OCI-LY3 (cell line): ENCODE measurements at regions not wholly inside any gene's neighbourhood (a gene's known extent, or its start where the extent isn't known, plus 50 kb on each side); places are given as distances from the start of the nearest gene placed in this dataset.

Experiments
- H2AFZ ChIP-seq: fragments of 200-600, 300-600 bp; shearing (Covaris generic); 2 replicates; pipeline ENCODE4 v1.6.0; 2014; ENCODE audit warnings: antibody characterized with exemption, low read depth, low read length
- H3K27ac ChIP-seq: fragments of 200-600, 300-600 bp; sonication (generic); 2 replicates; pipeline ENCODE4 v1.5.1; 2014; ENCODE audit warnings: mild to moderate bottlenecking, low read length, moderate library complexity, mixed read lengths
- H3K27me3 ChIP-seq: fragments of 200-600, 300-600 bp; sonication (generic); 2 replicates; pipeline ENCODE4 v1.6.1; 2014; ENCODE audit warnings: low read depth, low read length, mixed read lengths
- H3K36me3 ChIP-seq: fragments of 200-600, 300-600 bp; sonication (generic); replicated peaks from 2 replicates; pipeline ENCODE3; 2014; ENCODE audit warnings: low read depth, low read length, mixed read lengths
- H3K4me1 ChIP-seq: fragments of 300-600, 200-600 bp; sonication (generic); 2 replicates; pipeline ENCODE4 v1.6.1; 2014; ENCODE audit warnings: low read length, mixed read lengths
- H3K4me2 ChIP-seq: fragments of 200-600, 300-600 bp; sonication (generic); 2 replicates; pipeline ENCODE4 v1.6.1; 2014; ENCODE audit warnings: low read length, mixed read lengths
- H3K4me3 ChIP-seq: fragments of 300-600, 200-600 bp; sonication (generic); 2 replicates; pipeline ENCODE4 v1.5.1; 2014; ENCODE audit warnings: antibody characterized with exemption, mild to moderate bottlenecking, low read length, moderate library complexity
- H3K79me2 ChIP-seq: fragments of 300-600, 200-600 bp; shearing (Covaris generic); 2 replicates; pipeline ENCODE4 v1.6.1; 2014; ENCODE audit warnings: mild to moderate bottlenecking, low read length, mixed read lengths
- H3K9ac ChIP-seq: fragments of 300-600, 200-600 bp; shearing (Covaris generic); 2 replicates; pipeline ENCODE4 v1.6.0; 2014; ENCODE audit warnings: mild to moderate bottlenecking, low read length, moderate library complexity
- H3K9me3 ChIP-seq: fragments of 200-600, 300-600 bp; shearing (Covaris generic); 2 replicates; pipeline ENCODE4 v1.6.1; 2014; ENCODE audit warnings: low read length, mixed read lengths; ENCODE audit not compliant: insufficient read depth
- H4K20me1 ChIP-seq: fragments of 200-600, 300-600 bp; sonication (generic); 2 replicates; pipeline ENCODE4 v1.6.1; 2016; ENCODE audit warnings: low read length, mixed read lengths; ENCODE audit not compliant: insufficient read depth
- EZH2phosphoT487 ChIP-seq: fragments of 200-600 bp; shearing (Covaris generic); IDR thresholded peaks from 2 replicates; pipeline ENCODE4 v1.6.1; 2018; ENCODE audit warnings: antibody characterized with exemption, mixed run types, low read depth
- TF ChIP-seq, protein P1 (sequence below): fragments of 200-600, 300-600 bp; sonication (generic); IDR thresholded peaks from 2 replicates; pipeline ENCODE4 v1.5.1; 2014; ENCODE audit warnings: antibody characterized with exemption, low read length, low read depth

DNA sequence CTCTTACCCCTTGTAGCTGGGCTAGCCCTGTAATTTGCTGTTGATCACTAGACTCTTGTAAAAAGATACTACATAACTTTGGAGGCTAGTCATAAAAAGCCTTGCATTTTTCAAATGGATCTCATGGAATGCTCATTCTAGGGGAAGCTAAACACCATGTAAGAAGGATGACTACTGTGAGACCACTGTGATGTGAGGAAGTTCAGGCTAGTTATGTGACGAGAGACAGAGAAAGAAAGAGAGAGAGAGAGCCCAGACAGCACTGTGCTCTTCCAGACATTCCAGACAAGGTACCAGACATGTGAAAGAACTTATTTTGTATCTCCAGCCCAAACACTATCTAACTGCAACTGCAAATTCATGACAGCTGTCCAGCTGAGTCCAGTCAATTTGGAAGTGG, 404.6 kb upstream of the PITX2 start:
- H2AFZ ChIP-seq: no peak overlapping the region
- H4K20me1 ChIP-seq: no peaks in the 10 kb centered on the region
- no peak overlapping the region for H3K27ac ChIP-seq
- no peaks in the 10 kb centered on the region for H3K79me2 ChIP-seq
- H3K36me3 ChIP-seq: no peaks in the 10 kb centered on the region
- TF ChIP-seq, protein P1, sequence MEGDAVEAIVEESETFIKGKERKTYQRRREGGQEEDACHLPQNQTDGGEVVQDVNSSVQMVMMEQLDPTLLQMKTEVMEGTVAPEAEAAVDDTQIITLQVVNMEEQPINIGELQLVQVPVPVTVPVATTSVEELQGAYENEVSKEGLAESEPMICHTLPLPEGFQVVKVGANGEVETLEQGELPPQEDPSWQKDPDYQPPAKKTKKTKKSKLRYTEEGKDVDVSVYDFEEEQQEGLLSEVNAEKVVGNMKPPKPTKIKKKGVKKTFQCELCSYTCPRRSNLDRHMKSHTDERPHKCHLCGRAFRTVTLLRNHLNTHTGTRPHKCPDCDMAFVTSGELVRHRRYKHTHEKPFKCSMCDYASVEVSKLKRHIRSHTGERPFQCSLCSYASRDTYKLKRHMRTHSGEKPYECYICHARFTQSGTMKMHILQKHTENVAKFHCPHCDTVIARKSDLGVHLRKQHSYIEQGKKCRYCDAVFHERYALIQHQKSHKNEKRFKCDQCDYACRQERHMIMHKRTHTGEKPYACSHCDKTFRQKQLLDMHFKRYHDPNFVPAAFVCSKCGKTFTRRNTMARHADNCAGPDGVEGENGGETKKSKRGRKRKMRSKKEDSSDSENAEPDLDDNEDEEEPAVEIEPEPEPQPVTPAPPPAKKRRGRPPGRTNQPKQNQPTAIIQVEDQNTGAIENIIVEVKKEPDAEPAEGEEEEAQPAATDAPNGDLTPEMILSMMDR: no peak
- TF ChIP-seq EZH2phosphoT487: no peak
- no peaks in the 10 kb centered on the region for H3K9me3 ChIP-seq
- H3K4me1 ChIP-seq: no peaks in the 10 kb centered on the region
- no peaks in the 10 kb centered on the region for H3K27me3 ChIP-seq
- no peak overlapping the region for H3K4me3 ChIP-seq
- no peak overlapping the region for H3K4me2 ChIP-seq
- no peak overlapping the region for H3K9ac ChIP-seq

DNA sequence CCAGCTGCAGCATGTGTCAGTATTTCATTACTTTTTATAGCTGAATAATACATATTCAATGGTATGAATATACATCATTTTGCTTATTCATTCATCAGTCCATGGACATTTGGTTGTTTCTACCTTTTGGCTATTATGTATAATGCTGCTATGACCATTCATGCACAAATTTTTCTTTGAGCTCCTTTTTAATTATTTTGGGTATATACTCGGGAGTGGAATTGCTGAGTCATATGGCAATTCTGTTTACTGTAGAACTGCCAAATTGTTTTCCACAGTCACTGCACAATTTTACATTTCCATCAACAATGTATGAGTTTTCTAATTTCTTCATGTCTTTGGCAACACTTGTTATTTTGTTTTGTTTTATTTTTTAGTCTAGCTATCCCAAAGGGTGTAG, 405.9 kb upstream of the PITX2 start:
- Histone ChIP-seq H2AFZ (no peak overlapping the region), H3K9ac (no peak overlapping the region), H3K27ac (no peak overlapping the region), H3K79me2 (no peaks in the 10 kb centered on the region), H3K4me3 (no peak overlapping the region), H4K20me1 (no peaks in the 10 kb centered on the region), H3K27me3 (no peaks in the 10 kb centered on the region), H3K9me3 (no peaks in the 10 kb centered on the region), H3K4me1 (no peaks in the 10 kb centered on the region), H3K36me3 (no peaks in the 10 kb centered on the region), H3K4me2 (no peak overlapping the region)
- no peak for TF ChIP-seq EZH2phosphoT487
- TF ChIP-seq, protein P1: no peak

DNA sequence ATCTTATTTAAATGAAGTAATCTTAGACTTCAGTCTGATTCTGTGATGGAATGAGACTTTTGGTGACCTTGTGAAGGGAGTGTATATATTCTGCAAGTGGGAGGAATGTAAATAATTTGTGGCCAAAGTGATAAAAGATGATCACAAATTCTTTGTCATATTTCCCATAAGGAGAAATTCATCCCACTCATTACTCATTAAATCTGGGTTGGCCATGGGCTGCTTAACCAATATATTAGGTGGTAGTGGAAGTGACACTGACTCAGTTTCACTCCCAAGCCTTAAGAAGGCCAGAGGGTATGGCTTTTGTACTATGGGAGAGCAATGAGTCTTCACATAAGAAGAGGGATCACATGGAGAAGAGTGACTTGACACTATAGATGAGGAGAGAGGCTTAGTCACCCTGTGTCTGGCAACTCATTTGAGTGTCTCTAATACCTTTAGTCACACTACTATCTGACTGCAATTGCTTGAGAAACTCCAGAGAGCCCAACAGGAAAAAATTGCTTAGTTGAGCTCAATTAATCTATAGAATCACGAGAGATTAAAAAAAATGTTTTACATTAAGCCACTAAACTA, 408.2 kb upstream of the PITX2 start:
- Histone ChIP-seq H3K27ac (no peak overlapping the region), H4K20me1 (no peaks in the 10 kb centered on the region), H3K79me2 (no peaks in the 10 kb centered on the region)

DNA sequence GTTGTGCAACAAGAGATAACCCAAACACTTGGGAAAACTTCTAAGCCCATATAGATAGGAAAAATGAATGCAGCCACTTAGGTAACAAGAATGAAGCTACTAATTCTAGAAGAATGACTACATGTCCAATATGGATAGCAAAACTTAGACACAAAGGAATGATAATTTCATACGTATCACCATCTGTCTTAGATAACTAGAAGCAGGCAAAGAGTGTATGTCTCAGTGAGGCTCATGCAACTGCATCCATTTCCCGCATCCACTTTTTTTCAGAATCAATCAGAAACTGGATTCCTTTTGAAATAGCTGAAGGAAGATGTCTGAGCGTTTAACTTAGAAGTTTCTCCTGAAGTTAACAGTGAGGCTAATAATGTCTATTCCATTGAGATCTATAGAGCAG, 408.7 kb upstream of the PITX2 start:
- Histone ChIP-seq H3K9me3 (no peaks in the 10 kb centered on the region), H3K36me3 (no peaks in the 10 kb centered on the region), H3K9ac (no peak overlapping the region), H3K27me3 (no peaks in the 10 kb centered on the region), H3K27ac (no peak overlapping the region), H3K4me1 (no peaks in the 10 kb centered on the region), H4K20me1 (no peaks in the 10 kb centered on the region), H3K79me2 (no peaks in the 10 kb centered on the region), H3K4me2 (no peak overlapping the region), H2AFZ (no peak overlapping the region), H3K4me3 (no peak overlapping the region)
- TF ChIP-seq EZH2phosphoT487: no peak
- TF ChIP-seq, protein P1: no peak

More for the DNA sequence above, 408.2 kb upstream of the PITX2 start:
- no peaks in the 10 kb centered on the region for H3K9me3 ChIP-seq
- H3K4me3 ChIP-seq: no peak overlapping the region
- no peak overlapping the region for H3K9ac ChIP-seq
- no peak overlapping the region for H2AFZ ChIP-seq
- H3K27me3 ChIP-seq: no peaks in the 10 kb centered on the region
- H3K36me3 ChIP-seq: no peaks in the 10 kb centered on the region
- no peak for TF ChIP-seq EZH2phosphoT487
- TF ChIP-seq, protein P1: no peak
- no peak overlapping the region for H3K4me2 ChIP-seq
- H3K4me1 ChIP-seq: no peaks in the 10 kb centered on the region
